HG03521 (cell line): ENCODE measurements at regions not wholly inside any gene's neighbourhood (a gene's known extent, or its start where the extent isn't known, plus 50 kb on each side); places are given as distances from the start of the nearest gene placed in this dataset.
A peak's percentile ranks its signal among the peaks of the same experiment; 100 is the strongest.

Experiments
- ATAC-seq: cut with Tn5 transposase; IDR thresholded peaks from one replicate; pipeline ENCODE4 v1.9.1; 2021; ENCODE audit warnings: mild to moderate bottlenecking, moderate library complexity; ENCODE audit not compliant: unreplicated experiment

GRCh38 chr5:61949054-61949678 is 356.8 kb upstream of the KIF2A start:
- ATAC-seq: no peak

GRCh38 chr5:61949679-61950435 is 356.1 kb upstream of the KIF2A start:
- no peak for ATAC-seq

- ATAC-seq: no peak
Observed at GRCh38 chr5:61951295-61951694, 354.7 kb upstream of the KIF2A start.

GRCh38 chr5:61953913-61954312 is 352.1 kb upstream of the KIF2A start:
- no peak for ATAC-seq

GRCh38 chr5:61964201-61964600 is 341.8 kb upstream of the KIF2A start:
- ATAC-seq: no peak

- ATAC-seq: no peak
Observed at GRCh38 chr5:61965069-61965468, 340.9 kb upstream of the KIF2A start.

- ATAC-seq: no peak
Observed at GRCh38 chr5:61965490-61965889, 340.5 kb upstream of the KIF2A start.

GRCh38 chr5:61966296-61966955 is 339.6 kb upstream of the KIF2A start:
- ATAC-seq: no peak

- no peak for ATAC-seq
Observed at GRCh38 chr5:61966997-61967396, 339.0 kb upstream of the KIF2A start.

GRCh38 chr5:61967681-61968080 is 338.3 kb upstream of the KIF2A start:
- no peak for ATAC-seq

- ATAC-seq: no peak
Observed at GRCh38 chr5:61969347-61969746, 336.7 kb upstream of the KIF2A start.

- no peak for ATAC-seq
Observed at GRCh38 chr5:61969755-61970154, 336.3 kb upstream of the KIF2A start.

GRCh38 chr5:61970218-61970617 is 335.8 kb upstream of the KIF2A start:
- ATAC-seq: no peak

GRCh38 chr5:61974680-61975079 is 331.3 kb upstream of the KIF2A start:
- ATAC-seq: peak; percentile 43

GRCh38 chr5:61981886-61982285 is 324.1 kb upstream of the KIF2A start:
- no peak for ATAC-seq

- no peak for ATAC-seq
Observed at GRCh38 chr5:61991430-61991829, 314.6 kb upstream of the KIF2A start.

GRCh38 chr5:61991866-61992265 is 314.1 kb upstream of the KIF2A start:
- ATAC-seq: no peak

- ATAC-seq: no peak
Observed at GRCh38 chr5:61993295-61993927, 312.6 kb upstream of the KIF2A start.

- no peak for ATAC-seq
Observed at GRCh38 chr5:61994171-61994570, 311.8 kb upstream of the KIF2A start.

GRCh38 chr5:61995486-61995885 is 310.5 kb upstream of the KIF2A start:
- ATAC-seq: no peak

- no peak for ATAC-seq
Observed at GRCh38 chr5:61999371-61999770, 306.6 kb upstream of the KIF2A start.

- no peak for ATAC-seq
Observed at GRCh38 chr5:62000646-62001045, 305.4 kb upstream of the KIF2A start.
